DMS114 treated with DMSO at 0.1 percent for 48 hours (cell line): ENCODE measurements at regions not wholly inside any gene's neighbourhood (a gene's known extent, or its start where the extent isn't known, plus 50 kb on each side); places are given as distances from the start of the nearest gene placed in this dataset.
"Not testable (repeated sequence)": the region's sequence is repeated elsewhere in the genome, so short reads cannot be mapped to it uniquely, and the experiment has no call there.

Experiments used
- DNase-seq: peaks from one replicate; lab custom pipeline; 2025; ENCODE audit not compliant: unreplicated experiment; lab: John Stamatoyannopoulos, UW

DNA sequence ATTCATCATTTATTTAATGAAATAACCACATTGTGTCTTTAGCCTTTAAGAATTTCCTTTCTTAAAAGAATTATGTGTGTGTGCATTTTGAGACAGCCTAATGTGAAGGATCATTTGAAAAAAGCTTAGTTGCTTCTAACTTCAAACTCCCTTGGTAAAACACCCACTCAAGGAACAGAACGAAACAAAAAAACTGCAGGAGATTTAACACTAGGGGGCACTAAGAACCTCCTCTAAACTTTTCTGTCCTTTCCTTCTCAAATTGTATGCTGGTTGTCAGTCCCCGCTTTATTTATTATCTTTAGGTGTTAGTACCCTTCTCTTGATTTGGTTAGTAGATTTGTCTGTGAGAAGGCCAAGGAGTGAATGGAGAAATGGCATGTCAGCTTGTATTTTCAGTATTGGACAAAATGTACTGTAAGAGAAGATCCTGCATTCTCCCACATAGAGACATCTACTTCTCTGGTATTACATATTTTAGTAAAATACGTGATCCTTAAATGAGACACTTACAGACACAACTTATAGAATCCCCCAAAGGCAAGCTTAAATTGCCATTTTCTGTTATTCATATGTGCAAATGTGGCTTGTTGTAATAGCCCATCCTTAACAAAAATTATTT lies 229.7 kb downstream of the MRPS30 start:
- DNase-seq = peak; percentile 32

DNA sequence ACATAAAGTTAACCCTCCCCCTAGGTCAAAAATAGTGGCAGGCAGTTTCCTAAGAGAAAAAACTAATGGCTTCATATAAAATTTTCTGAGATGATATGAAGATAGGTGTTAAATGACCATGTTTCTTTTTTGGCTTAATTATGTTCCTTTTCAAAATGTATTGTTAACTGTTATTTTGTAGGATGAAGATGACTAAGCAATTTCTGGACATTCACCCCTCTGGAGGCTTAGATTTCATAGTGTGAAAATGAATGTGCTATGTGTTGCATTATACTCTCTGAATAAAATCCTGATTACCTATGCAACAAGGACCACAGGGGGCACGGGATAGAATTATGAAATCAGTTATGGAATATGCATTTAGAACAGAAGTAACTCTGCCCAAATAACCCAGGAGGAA lies 233.5 kb downstream of the MRPS30 start:
- DNase-seq = no peak

DNA sequence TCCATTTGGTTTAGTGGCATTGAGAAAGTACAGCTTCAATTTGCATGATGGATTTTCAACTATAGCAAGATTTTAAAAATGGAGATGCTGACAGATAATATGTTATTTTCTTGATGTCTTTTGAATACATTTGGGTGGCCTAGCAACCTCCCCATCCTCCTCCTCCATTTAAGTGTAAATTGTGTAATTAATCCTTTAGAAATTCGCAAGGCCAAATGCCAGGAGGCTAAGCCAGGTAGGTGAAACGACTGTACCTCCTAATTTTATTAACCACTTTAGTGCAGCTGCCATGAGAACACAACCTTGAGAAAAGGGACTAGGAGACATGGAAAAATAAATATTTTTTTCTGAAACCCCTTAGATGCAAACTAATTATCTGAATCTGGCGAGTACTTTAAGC lies 248.8 kb downstream of the MRPS30 start:
- no peak for DNase-seq

DNA sequence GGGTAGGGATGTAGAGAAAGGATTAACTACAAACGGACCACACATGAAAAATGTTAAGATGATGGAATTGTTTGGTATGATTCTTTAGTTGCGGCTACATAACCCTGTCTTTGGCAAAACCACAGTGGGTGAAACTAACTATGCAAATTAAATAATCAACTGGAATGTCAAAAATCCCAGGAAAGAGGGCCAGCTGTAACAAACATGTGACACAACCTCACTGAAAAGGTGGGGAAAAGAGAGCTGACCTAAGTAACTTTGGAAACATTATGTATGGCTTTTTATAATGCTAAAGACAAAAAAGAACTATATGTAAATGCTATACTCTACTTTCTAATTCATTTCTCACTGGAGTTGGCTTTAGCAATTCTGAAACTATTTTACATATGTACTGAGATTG lies 252.0 kb downstream of the MRPS30 start:
- no peak for DNase-seq

DNA sequence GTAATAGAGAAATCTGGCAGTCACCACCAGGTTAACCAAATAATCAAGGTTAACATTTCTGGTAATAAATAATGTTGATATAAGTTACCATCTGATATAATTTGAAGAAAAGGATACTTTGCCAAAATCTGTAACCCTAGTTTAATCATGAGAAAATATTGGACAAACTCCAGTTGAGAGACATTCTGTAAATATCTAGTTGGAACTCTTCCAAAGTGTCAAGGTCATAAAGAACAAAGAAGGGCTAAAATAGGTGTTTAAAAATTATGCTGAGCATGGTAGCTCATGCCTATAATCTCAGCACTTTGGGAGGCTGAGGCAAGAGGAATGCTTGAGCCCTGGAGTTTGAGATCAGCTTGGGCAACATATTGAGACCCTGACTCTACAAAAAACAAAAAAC lies 253.3 kb downstream of the MRPS30 start:
- no peak for DNase-seq

DNA sequence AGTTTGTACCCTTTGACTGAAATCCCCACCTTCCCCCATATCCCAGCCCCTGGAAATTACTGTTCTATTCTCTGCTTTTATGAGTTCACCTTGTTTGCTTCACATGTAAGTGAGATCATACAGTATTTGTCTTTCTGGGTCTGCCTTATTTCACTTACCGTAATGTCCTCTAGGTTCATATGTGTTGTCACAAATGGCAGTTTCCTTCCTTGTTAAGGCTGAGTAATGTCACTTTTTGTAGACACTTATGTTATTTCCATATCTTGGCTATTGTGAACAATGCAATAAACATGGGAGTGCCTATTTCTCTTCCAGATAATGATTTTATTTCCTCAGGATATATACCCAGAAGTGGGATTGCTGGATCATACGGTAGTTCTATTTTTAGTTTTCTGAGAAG lies 272.3 kb downstream of the MRPS30 start:
- no peak for DNase-seq

DNA sequence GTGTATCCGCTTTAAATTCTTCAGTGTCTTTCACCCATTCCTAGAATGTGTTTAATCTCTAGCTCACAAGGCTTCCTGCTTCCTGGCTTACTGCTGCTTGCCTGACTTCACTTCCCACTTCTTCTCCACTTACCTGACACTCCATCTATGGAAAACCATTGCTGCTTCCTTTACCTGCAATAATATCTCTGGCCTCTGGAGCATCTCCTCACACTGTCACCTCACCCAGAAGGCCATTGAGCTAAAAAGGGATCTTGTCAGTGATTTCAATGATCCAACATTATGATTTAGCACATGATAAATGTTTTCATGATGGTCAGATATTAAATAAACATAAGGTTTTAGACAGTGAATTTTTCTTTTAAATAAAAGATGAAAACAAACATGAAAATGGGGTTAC lies 281.1 kb downstream of the MRPS30 start:
- no peak for DNase-seq

DNA sequence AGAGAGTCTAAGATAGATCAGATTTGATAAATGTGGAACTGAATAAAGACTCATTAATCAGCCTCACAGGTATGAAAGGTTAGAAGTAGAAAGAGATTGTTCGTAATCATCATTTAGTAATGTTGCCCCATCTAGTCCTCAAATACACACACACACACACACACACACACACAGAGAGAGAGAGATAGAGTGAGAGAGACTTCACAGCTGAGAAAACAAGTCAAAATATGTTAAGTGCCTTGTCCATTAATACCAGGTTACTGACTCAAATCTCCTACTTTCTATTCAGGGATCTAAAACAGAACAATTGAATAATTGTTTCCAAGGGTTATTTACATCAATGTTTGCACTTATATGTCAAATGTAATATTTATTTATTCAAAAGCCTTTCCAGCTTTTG lies 284.6 kb downstream of the MRPS30 start:
- DNase-seq = no peak

DNA sequence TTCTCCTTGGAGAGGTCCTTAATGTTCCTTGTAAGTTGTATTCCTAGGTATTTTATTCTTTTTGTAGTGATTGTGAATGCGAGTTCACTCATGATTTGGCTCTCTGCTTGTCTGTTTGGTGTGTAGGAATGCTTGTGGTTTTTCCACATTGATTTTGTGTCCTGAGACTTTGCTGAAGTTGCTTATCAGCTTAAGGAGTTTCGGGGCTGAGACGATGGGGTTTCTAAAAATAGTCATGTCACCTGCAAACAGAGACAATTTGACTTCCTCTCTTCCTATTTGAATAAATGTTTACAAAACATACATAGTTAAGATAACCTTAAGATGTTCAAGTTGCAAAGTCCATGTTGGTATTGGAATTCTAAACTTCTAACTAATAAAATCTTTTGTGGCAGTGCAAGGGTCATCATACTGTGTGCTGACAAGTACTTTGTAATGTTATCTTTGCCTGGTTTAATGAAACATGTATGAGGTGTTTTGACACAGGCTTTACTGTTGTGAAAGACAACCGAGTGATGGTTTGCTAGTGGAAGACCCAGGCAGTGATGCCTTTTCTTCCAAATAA lies 286.2 kb downstream of the MRPS30 start:
- DNase-seq = no peak

DNA sequence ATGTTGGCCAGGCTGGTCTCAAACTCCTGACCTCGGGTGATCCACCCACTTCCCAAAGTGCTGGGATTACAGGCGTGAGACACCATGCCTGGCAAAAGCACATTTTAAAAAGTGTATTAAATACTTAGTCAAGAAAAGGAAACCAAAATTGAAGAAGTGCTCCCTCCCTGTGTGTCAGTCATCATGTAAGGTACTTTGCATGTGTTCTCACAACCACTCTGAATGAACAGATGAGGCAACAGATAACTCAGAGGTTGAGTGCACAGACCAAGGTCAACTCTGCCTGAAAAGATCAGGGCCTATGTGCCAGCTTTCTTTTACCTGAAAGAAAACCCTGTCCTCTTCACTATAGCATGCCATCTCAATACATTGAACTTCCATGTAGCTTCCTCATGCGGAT lies 289.7 kb downstream of the MRPS30 start:
- no peak for DNase-seq

DNA sequence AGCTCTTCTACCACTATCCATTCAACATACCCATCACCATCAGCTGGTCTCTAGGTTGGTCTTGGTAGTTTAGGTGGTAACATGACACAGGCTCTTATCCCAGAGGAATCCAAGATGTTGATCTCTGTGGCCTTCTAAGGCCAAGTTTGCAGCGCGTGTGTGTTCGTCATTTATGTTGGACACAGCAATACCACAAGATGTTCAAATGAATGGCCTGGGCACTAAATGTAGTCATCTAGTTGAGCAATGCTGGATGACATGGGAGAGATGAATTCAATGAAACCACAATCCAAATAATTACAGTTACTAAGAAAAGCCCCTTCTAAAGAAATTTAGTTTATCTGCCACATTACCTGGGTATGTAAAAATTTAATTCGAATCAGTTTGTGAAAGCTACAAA lies 292.4 kb downstream of the MRPS30 start:
- no peak for DNase-seq

DNA sequence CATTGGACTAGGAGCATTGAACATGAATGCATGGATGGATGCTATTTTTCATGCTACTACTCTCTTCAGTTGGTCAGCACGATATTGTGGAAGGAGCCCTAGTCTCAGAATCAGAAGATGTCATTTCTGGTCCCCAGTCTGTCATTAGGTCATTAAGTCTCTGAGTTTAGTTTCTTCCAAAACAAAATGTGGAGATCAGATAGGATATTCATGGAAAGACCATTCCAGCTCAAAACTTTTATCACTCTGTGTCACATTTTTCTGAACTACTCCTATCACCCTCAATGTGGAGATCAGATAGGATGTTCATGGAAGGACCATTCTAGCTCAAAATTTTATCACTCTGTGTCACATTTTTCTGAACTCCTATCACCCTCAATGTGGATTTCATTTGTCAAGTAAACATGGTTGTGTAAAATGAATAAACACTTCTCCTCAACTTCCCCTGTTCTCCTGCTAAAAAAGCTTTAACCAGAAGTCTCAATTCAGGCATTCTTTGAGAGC lies 296.8 kb downstream of the MRPS30 start:
- DNase-seq = no peak

DNA sequence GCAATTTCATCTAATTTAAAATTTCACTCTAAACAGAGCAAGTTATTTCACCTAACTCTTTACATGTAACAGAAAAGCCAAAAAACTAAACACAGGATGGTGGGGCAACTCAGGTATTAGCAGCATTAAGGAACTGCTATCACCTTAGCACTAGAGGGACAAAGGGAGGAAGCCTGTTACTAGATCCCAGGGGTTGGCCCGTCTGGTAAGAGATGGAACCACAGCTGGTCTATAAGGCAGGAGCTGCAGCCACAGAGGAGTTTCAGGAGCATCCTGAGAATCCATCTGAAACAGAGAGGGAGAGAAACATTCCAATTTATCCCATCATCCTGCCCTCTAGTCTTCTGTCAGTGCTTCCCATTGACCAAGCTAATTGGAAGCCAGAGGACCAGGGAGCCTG lies 300.3 kb downstream of the MRPS30 start:
- no peak for DNase-seq

DNA sequence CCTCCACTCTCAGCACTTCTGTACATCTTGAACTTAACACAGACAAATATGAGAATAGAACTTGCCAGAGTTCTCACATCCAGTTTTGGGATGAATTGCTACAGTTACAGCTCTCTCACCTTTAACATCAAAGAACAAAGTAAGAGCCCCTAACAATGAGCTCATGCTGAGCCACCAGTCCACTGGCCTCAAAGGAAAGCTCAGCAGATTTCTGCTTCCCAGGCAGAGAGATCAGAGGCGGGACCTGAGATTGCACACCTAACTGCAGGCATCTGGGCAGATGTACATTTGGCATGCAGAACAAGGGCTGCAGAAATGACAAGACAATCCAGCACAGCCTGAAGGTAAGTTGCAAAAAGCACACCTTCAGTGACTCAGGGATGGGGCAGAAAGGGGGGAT lies 300.9 kb downstream of the MRPS30 start:
- no peak for DNase-seq

DNA sequence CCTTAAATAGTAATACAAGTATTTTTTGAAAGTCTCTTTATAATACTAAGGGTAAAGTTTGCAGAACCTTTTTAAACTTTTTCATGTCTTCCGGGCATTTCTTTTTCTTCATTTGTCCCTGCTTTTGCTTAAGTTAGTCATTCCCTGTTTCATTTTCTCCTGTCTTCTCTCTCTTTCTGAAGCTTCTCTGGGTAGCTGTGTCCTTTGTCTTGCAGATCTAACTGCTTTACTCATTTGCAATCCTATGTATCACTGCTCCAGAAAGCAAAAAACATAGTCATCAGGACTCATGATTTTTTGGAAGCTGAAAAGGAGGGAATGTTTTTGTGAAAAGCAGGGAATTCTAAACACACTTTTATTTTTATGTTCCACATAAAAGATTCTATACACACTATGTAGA lies 301.7 kb downstream of the MRPS30 start:
- DNase-seq = no peak

DNA sequence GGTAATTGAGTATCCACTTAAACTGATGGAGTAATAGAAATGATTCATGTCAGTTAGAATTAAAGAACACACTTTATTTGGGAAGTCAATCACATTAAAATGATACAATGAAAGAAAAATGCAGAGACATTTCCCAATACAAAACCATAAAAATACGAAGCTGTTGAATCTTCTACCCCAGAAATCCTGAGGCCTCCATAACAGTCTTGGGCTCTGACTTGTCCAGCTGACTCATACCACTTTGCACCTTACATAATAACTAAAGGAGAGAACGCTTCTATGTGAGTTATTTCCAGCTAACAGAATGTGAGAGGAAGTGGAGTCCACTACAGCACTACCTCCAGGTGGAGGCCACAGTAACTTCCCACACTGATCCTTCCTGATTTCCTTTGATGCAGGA lies 305.0 kb downstream of the MRPS30 start:
- no peak for DNase-seq

DNA sequence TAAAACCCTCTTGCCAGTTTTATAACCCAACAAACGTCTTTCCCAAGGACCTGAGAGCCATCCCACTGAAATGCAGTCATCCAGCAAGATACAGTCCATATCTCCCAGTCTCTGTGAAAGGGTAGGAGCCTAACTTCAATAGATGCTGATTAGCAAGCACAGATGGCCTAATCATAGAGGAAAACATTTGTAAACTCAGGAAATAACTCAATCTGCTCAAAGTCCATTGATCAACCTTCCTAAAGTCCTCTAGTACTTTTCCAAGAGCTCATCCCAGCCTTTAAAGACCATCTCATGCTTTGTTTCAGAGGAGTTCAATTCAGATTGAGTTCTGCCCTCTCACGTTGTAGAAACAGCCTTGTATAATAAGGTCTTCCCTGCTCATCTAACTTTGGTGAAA lies 324.2 kb downstream of the MRPS30 start:
- no peak for DNase-seq

DNA sequence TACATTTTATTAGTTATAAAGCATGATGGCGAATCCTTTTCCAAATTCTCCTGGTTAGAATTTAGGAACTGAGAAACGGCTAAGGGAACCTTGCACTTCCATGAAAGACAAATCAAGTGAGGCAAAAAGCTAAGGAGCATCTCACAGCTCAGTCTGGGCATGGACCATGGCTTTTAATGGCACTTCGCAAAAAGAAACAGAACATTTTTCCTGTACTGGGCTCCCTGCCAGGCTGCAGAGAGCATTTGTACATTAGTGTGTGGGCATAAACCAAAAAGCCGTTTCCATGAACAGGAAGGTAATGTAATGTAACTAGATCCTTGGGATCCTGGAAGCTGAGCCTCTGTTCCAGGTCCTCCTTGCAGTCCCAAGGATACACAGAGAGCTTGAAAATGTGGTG lies 354.2 kb downstream of the MRPS30 start:
- no peak for DNase-seq

DNA sequence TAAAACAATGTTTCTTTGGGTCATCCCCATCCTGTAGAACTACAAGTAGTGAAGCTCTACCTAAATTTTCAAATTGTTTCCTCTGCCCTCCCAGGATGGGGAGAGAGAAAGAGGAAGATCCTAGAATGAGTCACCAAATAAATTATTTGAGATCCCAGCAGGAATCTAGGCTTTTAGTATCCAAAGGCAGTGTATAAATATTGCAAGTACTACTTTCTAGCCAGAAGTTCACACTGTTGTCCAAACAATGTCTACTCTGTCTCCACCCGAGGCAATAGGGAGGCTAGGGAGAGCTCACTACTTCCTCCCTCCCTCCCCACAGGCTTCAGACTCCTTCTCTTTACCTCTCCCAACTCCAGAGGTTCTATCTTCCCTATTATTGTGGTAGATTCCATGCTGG lies 362.8 kb downstream of the MRPS30 start:
- DNase-seq = no peak

DNA sequence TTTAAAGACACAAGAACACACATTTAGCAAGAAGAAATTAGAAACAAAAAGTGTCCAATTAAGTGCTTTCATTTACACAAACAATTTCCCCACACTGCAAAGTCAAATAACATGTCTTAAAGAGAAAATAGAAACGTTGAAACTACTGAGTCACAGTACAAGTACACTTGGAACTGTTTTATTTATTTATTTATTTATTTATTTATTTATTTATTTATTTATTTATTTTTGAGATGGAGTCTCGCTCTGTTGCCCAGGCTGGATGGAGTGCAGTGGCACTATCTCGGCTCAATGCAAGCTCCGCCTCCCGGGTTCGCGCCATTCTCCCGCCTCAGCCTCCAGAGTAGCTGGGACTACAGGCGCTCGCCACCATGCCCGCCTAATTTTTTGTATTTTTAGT lies 363.9 kb downstream of the MRPS30 start:
- DNase-seq = not testable (repeated sequence)

DNA sequence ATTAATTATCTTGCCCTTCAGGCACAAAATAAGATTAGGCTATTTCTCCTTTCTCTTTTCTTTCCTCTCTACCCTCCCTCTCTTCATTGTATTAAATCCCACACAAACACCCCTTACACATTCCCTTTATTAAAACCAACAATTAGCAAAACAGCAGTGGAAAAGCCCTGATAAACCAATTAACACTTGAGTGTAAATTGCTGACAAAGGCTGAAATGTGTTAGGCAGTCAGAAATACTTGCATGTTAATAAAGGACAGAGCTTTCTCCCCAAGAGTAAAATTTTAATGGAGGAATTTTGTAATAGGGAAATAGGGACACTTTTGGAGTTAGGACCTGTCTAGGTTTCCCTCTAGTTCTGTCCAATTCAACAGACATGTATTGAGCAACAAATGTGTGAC lies 370.9 kb downstream of the MRPS30 start:
- DNase-seq = no peak

DNA sequence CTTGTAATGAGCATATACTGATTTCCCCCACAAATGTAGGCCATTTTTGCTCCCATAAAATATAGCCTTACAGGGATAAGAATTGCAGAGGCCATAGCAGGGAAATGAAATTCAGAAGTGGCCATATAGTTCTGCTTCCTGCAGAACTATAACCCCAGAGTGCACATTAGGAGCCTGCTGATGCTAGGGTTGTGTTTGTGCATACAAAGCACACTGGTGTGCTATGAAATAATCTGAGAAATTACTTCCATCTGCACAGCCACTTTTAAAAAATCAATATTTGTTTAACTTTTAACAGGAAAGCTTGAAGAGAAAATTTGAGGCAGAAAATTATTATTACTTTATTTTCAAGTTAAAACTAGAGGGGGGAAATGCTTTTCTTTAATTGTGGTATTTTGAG lies 380.3 kb downstream of the MRPS30 start:
- no peak for DNase-seq

DNA sequence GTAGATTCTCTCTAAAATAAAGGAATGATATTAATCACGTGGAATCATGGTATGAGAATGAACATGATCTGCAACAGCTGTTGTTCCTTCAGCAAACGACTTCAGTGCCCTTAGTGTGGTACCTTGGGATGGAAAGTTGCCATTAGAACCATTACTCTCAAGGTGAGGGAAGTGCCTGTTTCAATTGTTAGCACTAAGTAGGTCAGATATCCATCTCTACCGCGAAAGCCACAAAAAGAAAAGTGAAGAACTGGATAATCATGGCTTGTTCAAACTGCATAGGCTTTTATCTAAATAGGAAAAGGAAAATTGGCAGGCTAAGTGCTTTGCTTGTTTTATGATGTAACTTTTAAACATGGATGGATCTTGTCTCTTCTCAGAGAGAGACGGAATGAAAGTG lies 380.7 kb downstream of the MRPS30 start:
- no peak for DNase-seq
